ENCODE measurements at regions not wholly inside any gene's neighbourhood (a gene's known extent, or its start where the extent isn't known, plus 50 kb on each side); places are given as distances from the start of the nearest gene placed in this dataset.

DNA sequence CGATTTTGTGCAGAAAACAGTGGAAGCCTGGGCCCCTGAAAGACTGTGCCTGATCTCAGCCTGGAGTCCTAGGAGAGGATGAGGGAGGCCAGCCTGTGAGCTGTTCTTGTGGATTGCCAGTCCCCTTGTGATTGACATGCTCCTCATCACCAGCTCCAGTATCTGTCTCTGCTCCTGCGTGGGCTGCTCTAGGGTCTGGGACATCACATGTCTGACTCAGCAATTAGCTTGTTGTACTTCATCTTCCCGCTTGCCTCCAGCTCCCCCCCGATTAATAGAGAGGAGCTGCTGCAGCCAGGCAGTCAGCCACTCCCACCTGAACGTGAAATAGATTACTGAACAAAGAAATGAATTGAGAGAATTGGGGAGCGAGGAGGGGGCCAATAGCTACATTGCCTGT is 99.6 kb upstream of the TBX20 start:
- no peak for FAIRE-seq
- no peak for DNase-seq (ENCODE audit: insufficient read length, low spot score)
- TF ChIP-seq POLR2A (IDR thresholded peaks at IDR 0.05; ENCODE audit: low read depth, low read length) (no peak), POU2F2 (IDR thresholded peaks at IDR 0.05; ENCODE audit: low read depth, low read length) (no peak), POLR2AphosphoS5 (IDR thresholded peaks at IDR 0.05; ENCODE audit: low read depth, low read length) (no peak), SPI1 (IDR thresholded peaks at IDR 0.05; ENCODE audit: low read depth, low read length) (no peak), TAF1 (IDR thresholded peaks at IDR 0.05; ENCODE audit: low read depth, low read length) (no peak), PAX5 (IDR thresholded peaks at IDR 0.05; ENCODE audit: insufficient read depth, low read length, severe bottlenecking) (no peak)

DNA sequence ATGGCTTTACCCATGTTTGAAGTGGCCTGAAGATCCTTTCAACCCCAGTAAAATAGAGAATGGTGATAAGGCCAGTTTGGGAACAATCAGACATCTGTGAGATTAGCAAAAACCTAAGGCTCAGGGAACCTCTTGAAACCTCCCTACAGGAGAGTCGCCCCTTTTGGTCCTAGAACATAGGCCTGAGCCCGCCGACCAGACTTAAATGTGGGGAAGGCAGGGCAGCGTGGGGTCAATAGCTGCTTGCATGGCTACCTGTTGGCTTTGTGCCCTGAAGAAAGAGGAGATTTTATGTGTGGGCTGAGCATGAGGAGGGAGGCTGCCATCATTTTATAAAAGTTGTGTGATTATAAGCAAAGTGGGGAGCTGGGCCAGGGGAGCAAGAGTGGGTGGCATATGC is 97.6 kb upstream of the TBX20 start:
- DNase-seq (ENCODE audit: insufficient read length, low spot score) = no peak
- TF ChIP-seq TAF1 (IDR thresholded peaks at IDR 0.05; ENCODE audit: low read depth, low read length) (no peak), POLR2AphosphoS5 (IDR thresholded peaks at IDR 0.05; ENCODE audit: low read depth, low read length) (no peak), POLR2A (IDR thresholded peaks at IDR 0.05; ENCODE audit: low read depth, low read length) (no peak), PAX5 (IDR thresholded peaks at IDR 0.05; ENCODE audit: insufficient read depth, low read length, severe bottlenecking) (no peak), SPI1 (IDR thresholded peaks at IDR 0.05; ENCODE audit: low read depth, low read length) (no peak), POU2F2 (IDR thresholded peaks at IDR 0.05; ENCODE audit: low read depth, low read length) (no peak)
- FAIRE-seq = no peak

DNA sequence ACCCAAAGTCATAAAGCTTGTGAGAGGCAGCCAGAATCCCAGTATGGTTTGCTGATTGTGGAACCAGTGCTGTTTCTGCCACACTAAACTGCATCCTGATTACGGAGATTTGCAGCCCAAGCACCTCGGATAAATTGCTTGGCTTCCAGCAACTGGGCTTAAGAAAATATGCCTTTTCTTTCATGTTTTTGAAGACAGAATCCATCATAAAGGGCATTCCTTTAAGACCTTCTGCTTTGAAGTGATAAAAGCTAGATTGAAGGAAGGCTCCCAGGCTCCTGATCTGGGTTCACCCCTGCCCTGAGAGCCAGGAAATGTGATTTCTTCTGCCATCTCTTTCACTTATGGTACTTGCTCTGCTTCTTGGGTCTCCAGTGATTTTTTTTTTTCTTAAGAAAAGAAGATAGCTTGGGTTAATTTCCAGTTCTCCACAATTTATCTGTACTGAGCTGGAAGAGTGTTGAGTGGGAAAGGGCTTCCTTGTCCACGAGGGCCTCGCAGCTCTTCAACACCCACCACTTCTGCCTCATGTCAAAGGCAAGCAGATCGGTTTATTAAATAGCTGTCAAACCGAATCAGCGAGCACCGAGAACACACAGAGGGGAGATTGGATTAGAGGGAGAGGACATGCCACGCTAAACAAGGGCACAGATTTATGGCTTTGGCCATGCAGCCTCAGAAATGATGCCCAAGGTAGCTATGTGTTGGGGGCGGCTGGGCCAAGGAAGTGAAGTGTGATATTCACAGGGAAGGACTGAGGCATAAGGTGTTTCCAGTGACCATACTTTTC is 94.9 kb upstream of the TBX20 start:
- no peak for DNase-seq (ENCODE audit: insufficient read length, low spot score)
- FAIRE-seq = no peak
- TF ChIP-seq POU2F2 (IDR thresholded peaks at IDR 0.05; ENCODE audit: low read depth, low read length) = no peak
- TF ChIP-seq PAX5 (IDR thresholded peaks at IDR 0.05; ENCODE audit: insufficient read depth, low read length, severe bottlenecking) = no peak

DNA sequence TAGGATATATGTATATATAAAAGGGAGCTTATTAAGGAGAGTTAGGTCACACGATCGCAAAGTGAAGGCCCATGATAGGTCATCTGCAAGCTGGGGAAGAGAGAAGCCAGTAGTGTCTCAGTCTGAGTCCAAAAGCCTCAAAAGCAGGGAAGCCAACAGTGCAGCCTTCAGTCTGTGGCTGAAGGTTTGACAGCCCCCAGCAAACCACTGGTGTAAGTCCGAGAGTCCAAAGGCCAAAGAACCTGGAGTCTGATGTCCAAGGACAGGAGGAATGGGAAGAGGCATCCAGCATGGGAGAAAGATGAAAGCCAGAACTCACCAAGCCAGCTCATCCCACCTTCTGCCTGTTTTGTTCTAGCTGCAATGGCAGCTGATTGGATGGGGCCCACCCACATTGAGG is 88.9 kb upstream of the TBX20 start:
- DNase-seq (ENCODE audit: insufficient read length, low spot score) (no peak), FAIRE-seq (no peak)
- TF ChIP-seq POU2F2 (IDR thresholded peaks at IDR 0.05; ENCODE audit: low read depth, low read length) (no peak), PAX5 (IDR thresholded peaks at IDR 0.05; ENCODE audit: insufficient read depth, low read length, severe bottlenecking) (no peak), TAF1 (IDR thresholded peaks at IDR 0.05; ENCODE audit: low read depth, low read length) (no peak), POLR2AphosphoS5 (IDR thresholded peaks at IDR 0.05; ENCODE audit: low read depth, low read length) (no peak), POLR2A (IDR thresholded peaks at IDR 0.05; ENCODE audit: low read depth, low read length) (no peak), SPI1 (IDR thresholded peaks at IDR 0.05; ENCODE audit: low read depth, low read length) (no peak)

DNA sequence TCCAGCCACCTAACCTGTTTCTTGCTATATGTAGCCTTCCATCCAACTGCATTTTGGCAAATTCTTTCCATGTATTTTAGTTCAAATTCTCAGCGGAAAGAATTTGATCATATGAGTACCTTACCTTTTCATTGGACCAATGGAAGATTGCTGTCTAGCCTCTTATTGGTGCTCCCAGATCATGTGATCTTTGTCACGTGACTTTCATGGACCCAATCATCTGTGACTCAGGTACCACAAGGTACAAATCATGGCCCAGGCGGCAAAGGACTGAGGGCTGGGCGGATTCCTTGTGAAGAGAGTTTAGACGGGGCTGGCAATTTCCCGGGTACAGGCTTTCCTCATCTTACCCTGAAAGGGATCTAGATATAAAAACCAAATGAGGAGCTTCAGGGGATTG is 85.9 kb upstream of the TBX20 start:
- FAIRE-seq (no peak), DNase-seq (ENCODE audit: insufficient read length, low spot score) (no peak)
- TF ChIP-seq POLR2AphosphoS5 (IDR thresholded peaks at IDR 0.05; ENCODE audit: low read depth, low read length) (no peak), TAF1 (IDR thresholded peaks at IDR 0.05; ENCODE audit: low read depth, low read length) (no peak), POLR2A (IDR thresholded peaks at IDR 0.05; ENCODE audit: low read depth, low read length) (no peak), SPI1 (IDR thresholded peaks at IDR 0.05; ENCODE audit: low read depth, low read length) (no peak), PAX5 (IDR thresholded peaks at IDR 0.05; ENCODE audit: insufficient read depth, low read length, severe bottlenecking) (no peak), POU2F2 (IDR thresholded peaks at IDR 0.05; ENCODE audit: low read depth, low read length) (no peak)

DNA sequence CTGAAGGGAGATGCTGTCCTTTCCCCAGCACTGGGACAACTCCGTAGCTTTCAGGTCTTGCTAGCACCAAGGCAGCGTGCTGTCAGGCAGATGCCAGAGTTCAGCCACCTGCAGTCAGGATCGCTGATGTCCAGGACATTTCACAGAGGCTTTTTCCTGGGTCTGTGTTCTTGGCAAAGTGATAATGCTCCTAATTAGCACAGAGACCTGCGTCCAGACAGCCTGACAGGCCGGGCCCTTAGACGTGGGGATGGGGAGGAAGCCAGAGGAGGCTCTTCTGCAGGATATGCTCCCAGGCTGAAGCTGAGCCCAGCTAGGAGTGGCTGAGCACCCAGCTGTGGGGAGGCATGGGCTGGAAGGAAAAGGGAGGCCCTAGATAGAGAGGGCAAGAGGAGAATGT is 82.5 kb upstream of the TBX20 start:
- TF ChIP-seq POU2F2 (IDR thresholded peaks at IDR 0.05; ENCODE audit: low read depth, low read length) (no peak), PAX5 (IDR thresholded peaks at IDR 0.05; ENCODE audit: insufficient read depth, low read length, severe bottlenecking) (no peak), SPI1 (IDR thresholded peaks at IDR 0.05; ENCODE audit: low read depth, low read length) (no peak), POLR2A (IDR thresholded peaks at IDR 0.05; ENCODE audit: low read depth, low read length) (no peak), TAF1 (IDR thresholded peaks at IDR 0.05; ENCODE audit: low read depth, low read length) (no peak), POLR2AphosphoS5 (IDR thresholded peaks at IDR 0.05; ENCODE audit: low read depth, low read length) (no peak)
- FAIRE-seq = no peak
- no peak for DNase-seq (ENCODE audit: insufficient read length, low spot score)

DNA sequence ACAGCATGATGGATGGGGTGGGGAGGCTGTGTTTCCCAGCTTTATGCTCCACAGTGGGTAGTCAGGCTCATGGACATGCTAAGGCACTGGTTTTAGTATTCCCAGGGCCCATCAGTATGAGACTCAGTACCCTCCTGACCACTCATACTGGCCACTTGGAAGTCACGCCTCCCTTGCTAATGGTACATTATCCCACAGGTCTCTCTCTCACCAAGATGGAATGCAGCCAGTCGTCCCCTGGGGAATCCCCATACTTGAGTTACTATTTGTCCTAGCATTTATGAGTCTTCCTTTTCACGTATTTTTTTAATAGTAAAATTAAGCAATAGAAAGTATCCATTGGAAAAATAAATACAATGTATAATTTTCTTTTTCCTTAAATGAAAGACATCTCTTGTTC is 80.6 kb upstream of the TBX20 start:
- DNase-seq (ENCODE audit: insufficient read length, low spot score) (no peak), FAIRE-seq (no peak)
- no peak for TF ChIP-seq TAF1 (IDR thresholded peaks at IDR 0.05; ENCODE audit: low read depth, low read length)
- TF ChIP-seq POU2F2 (IDR thresholded peaks at IDR 0.05; ENCODE audit: low read depth, low read length) = no peak
- TF ChIP-seq POLR2AphosphoS5 (IDR thresholded peaks at IDR 0.05; ENCODE audit: low read depth, low read length) = no peak
- no peak for TF ChIP-seq POLR2A (IDR thresholded peaks at IDR 0.05; ENCODE audit: low read depth, low read length)
- no peak for TF ChIP-seq SPI1 (IDR thresholded peaks at IDR 0.05; ENCODE audit: low read depth, low read length)
- no peak for TF ChIP-seq PAX5 (IDR thresholded peaks at IDR 0.05; ENCODE audit: insufficient read depth, low read length, severe bottlenecking)

DNA sequence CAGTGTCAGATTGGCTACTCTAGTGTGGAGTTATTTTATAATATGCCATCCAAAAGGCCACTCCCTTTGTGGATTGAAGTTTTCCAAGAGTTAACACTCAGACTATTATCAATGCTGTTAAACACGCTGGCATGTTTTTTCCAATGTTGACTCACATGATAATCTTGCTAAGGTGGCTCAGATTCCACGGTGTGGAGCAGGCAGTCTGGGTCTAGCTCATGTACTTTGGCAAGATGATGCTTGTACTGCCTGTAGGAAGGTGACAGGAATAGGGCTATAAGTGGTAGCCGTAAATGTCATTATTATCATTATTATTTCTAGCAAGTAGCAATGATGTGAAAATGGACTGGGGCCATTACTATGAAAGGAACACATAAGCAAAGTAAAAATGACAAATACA is 79.4 kb upstream of the TBX20 start:
- DNase-seq (ENCODE audit: insufficient read length, low spot score) (no peak), FAIRE-seq (no peak)
- no peak for TF ChIP-seq POLR2AphosphoS5 (IDR thresholded peaks at IDR 0.05; ENCODE audit: low read depth, low read length)
- TF ChIP-seq PAX5 (IDR thresholded peaks at IDR 0.05; ENCODE audit: insufficient read depth, low read length, severe bottlenecking) = no peak

DNA sequence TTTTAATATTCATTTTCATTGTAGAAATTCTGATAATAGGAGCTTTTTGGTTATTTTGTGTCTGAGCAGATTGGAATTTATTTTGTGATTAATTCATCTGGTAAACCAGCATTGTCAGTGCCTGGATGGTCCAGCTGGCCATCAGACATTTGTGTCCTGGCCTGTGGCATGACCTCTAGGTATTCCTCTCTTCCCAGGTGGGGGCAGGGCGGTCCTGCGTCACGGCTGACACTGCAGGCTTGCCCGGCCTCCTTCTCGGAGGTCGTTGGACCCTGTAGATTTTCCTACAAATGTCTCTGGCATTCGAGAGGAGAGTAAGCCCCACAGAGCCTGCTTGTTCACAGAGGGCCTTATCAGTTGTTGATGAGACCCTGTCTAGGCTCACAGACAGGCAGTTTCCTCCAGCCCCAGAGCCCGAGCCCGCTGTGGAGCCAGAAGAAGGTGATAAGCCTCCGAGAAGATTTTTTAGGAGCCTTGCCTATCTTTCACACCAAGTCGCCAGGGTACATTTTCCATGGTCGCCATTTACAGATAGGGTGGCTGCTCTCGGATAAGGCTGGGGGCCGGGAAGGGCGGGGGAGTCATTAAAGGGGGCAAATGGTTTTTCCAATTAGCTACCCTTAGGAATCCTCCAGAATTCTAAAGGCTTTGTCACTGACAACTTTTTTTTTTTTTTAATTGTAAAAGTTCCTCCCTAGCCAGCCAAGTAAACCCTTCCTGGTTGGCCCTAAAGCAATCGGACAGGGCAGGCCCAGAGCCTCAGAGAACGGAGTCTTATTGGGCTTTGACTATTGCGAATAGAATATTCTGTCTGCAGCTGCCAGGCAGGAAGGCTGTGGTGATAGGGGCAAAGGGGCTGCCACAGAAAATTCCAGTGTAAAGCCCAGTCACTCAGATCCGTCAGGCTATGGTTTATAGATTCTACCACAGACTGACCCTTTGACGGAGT is 78.1 kb upstream of the TBX20 start:
- no peak for FAIRE-seq
- no peak for TF ChIP-seq POLR2AphosphoS5 (IDR thresholded peaks at IDR 0.05; ENCODE audit: low read depth, low read length)
- TF ChIP-seq SPI1 (IDR thresholded peaks at IDR 0.05; ENCODE audit: low read depth, low read length) = no peak
- TF ChIP-seq PAX5 (IDR thresholded peaks at IDR 0.05; ENCODE audit: insufficient read depth, low read length, severe bottlenecking) = no peak
- TF ChIP-seq TAF1 (IDR thresholded peaks at IDR 0.05; ENCODE audit: low read depth, low read length) = no peak
- TF ChIP-seq POU2F2 (IDR thresholded peaks at IDR 0.05; ENCODE audit: low read depth, low read length) = no peak
- TF ChIP-seq POLR2A (IDR thresholded peaks at IDR 0.05; ENCODE audit: low read depth, low read length) = no peak
- DNase-seq (ENCODE audit: insufficient read length, low spot score) = no peak

Data from GM12891 (cell line).